Cerebellar cortex (tissue), 1 donor: ENCODE measurements at regions not wholly inside any gene's neighbourhood (a gene's known extent, or its start where the extent isn't known, plus 50 kb on each side); places are given as distances from the start of the nearest gene placed in this dataset.

Experiments used
- DNase-seq: peaks from one replicate; pipeline ENCODE4 v3.0.0-alpha.2; 2015; ENCODE audit warnings: low spot score

GRCh38 chr11:28383456-28383855 lies 275.3 kb downstream of the METTL15 start:
- DNase-seq = no peak
